SJCRH30 (cell line): ENCODE measurements at regions not wholly inside any gene's neighbourhood (a gene's known extent, or its start where the extent isn't known, plus 50 kb on each side); places are given as distances from the start of the nearest gene placed in this dataset.
"Not testable (repeated sequence)": the region's sequence is repeated elsewhere in the genome, so short reads cannot be mapped to it uniquely, and the experiment has no call there.

ENCODE experiments used
- DNase-seq, 2 experiments: peaks; one replicate each; pipeline ENCODE4 v3.0.0-alpha.2; 2015 to 2020
- H3K27ac ChIP-seq: fragments of 250-450 bp; sonication (Bioruptor Pico); 2 replicates; pipeline ENCODE4 v1.5.1; 2020; ENCODE audit warnings: mild to moderate bottlenecking, moderate library complexity
- H3K27me3 ChIP-seq: fragments of 250-450 bp; sonication (Bioruptor Pico); 2 replicates; pipeline ENCODE4 v1.5.1; 2020; ENCODE audit warnings: mild to moderate bottlenecking, moderate library complexity
- H3K36me3 ChIP-seq: fragments of 250-450 bp; sonication (Bioruptor Pico); 2 replicates; pipeline ENCODE4 v1.5.1; 2020; ENCODE audit warnings: mild to moderate bottlenecking, moderate library complexity
- H3K4me1 ChIP-seq: fragments of 250-450 bp; sonication (Bioruptor Pico); 2 replicates; pipeline ENCODE4 v1.5.1; 2020; ENCODE audit warnings: mild to moderate bottlenecking, moderate library complexity
- H3K4me3 ChIP-seq: fragments of 250-450 bp; sonication (Bioruptor Pico); 2 replicates; pipeline ENCODE4 v1.5.1; 2020; ENCODE audit warnings: mild to moderate bottlenecking, moderate library complexity
- H3K9me3 ChIP-seq: fragments of 250-450 bp; sonication (Bioruptor Pico); replicated peaks from 2 replicates; pipeline ENCODE4 v1.5.1; 2020; ENCODE audit warnings: mild to moderate bottlenecking, moderate library complexity

- no peaks in the 10 kb centered on the region for H3K27me3 ChIP-seq
- no peak overlapping the region for H3K4me3 ChIP-seq
- no peaks in the 10 kb centered on the region for H3K4me1 ChIP-seq
- no peaks in the 10 kb centered on the region for H3K9me3 ChIP-seq
- DNase-seq, result no peak
- no peak overlapping the region for H3K27ac ChIP-seq
- H3K36me3 ChIP-seq, result no peaks in the 10 kb centered on the region
Measured at GRCh38 chr13:107801621-107802020, 413.7 kb downstream of the LIG4 start.

- Histone ChIP-seq H3K4me3 (no peak overlapping the region), H3K36me3 (no peaks in the 10 kb centered on the region), H3K27ac (no peak overlapping the region), H3K9me3 (no peaks in the 10 kb centered on the region), H3K4me1 (no peaks in the 10 kb centered on the region), H3K27me3 (no peaks in the 10 kb centered on the region)
- no peak for DNase-seq
Measured at GRCh38 chr13:107799001-107799400, 416.3 kb downstream of the LIG4 start.

- no peak for DNase-seq
- Histone ChIP-seq H3K36me3 (no peaks in the 10 kb centered on the region), H3K9me3 (no peaks in the 10 kb centered on the region), H3K27me3 (no peaks in the 10 kb centered on the region), H3K4me1 (no peaks in the 10 kb centered on the region), H3K4me3 (no peak overlapping the region), H3K27ac (no peak overlapping the region)
Measured at GRCh38 chr13:107790397-107790796, 424.9 kb downstream of the LIG4 start.

- no peak for DNase-seq
- Histone ChIP-seq H3K9me3 (no peaks in the 10 kb centered on the region), H3K27ac (no peak overlapping the region)
Measured at GRCh38 chr13:107788464-107789165, 426.7 kb downstream of the LIG4 start.

GRCh38 chr13:107782646-107783045, 432.7 kb downstream of the LIG4 start:
- H3K4me1 ChIP-seq, H3K4me3 ChIP-seq, DNase-seq, H3K9me3 ChIP-seq, H3K27me3 ChIP-seq, H3K36me3 ChIP-seq, H3K27ac ChIP-seq: not testable (repeated sequence)

More at GRCh38 chr13:107788464-107789165, 426.7 kb downstream of the LIG4 start:
- H3K4me3 ChIP-seq, result no peak overlapping the region
- H3K27me3 ChIP-seq, result no peaks in the 10 kb centered on the region
- H3K4me1 ChIP-seq, result no peaks in the 10 kb centered on the region
- no peaks in the 10 kb centered on the region for H3K36me3 ChIP-seq

GRCh38 chr13:107778094-107778493, 437.2 kb downstream of the LIG4 start:
- H3K4me3 ChIP-seq, result no peak overlapping the region
- no peaks in the 10 kb centered on the region for H3K4me1 ChIP-seq
- no peak for DNase-seq
- H3K27ac ChIP-seq, result no peak overlapping the region
- H3K9me3 ChIP-seq, result no peaks in the 10 kb centered on the region
- H3K36me3 ChIP-seq, result no peaks in the 10 kb centered on the region
- H3K27me3 ChIP-seq, result no peaks in the 10 kb centered on the region

- Histone ChIP-seq H3K9me3 (no peaks in the 10 kb centered on the region), H3K27ac (no peak overlapping the region), H3K4me3 (no peak overlapping the region), H3K36me3 (no peaks in the 10 kb centered on the region), H3K4me1 (no peaks in the 10 kb centered on the region), H3K27me3 (no peaks in the 10 kb centered on the region)
- no peak for DNase-seq
Measured at GRCh38 chr13:107770541-107770940, 444.8 kb downstream of the LIG4 start.

- Histone ChIP-seq H3K4me3 (no peak overlapping the region), H3K27ac (no peak overlapping the region), H3K36me3 (no peaks in the 10 kb centered on the region), H3K4me1 (no peaks in the 10 kb centered on the region), H3K27me3 (no peaks in the 10 kb centered on the region), H3K9me3 (no peaks in the 10 kb centered on the region)
- DNase-seq, result peak in 1 of 2 experiments; percentile 4
Measured at GRCh38 chr13:107767119-107767518, 448.2 kb downstream of the LIG4 start.

- H3K4me1 ChIP-seq, result no peaks in the 10 kb centered on the region
- no peaks in the 10 kb centered on the region for H3K36me3 ChIP-seq
- no peak for DNase-seq
- no peaks in the 10 kb centered on the region for H3K27me3 ChIP-seq
- H3K27ac ChIP-seq, result no peak overlapping the region
- H3K4me3 ChIP-seq, result no peak overlapping the region
- no peaks in the 10 kb centered on the region for H3K9me3 ChIP-seq
Measured at GRCh38 chr13:107765724-107766401, 449.5 kb downstream of the LIG4 start.

GRCh38 chr13:107764046-107764445, 451.3 kb downstream of the LIG4 start:
- Histone ChIP-seq H3K27ac (no peak overlapping the region), H3K4me3 (no peak overlapping the region), H3K4me1 (no peaks in the 10 kb centered on the region), H3K9me3 (no peaks in the 10 kb centered on the region), H3K27me3 (no peaks in the 10 kb centered on the region), H3K36me3 (no peaks in the 10 kb centered on the region)
- no peak for DNase-seq

GRCh38 chr13:107753748-107754147, 461.6 kb downstream of the LIG4 start:
- no peak overlapping the region for H3K27ac ChIP-seq
- no peak overlapping the region for H3K4me3 ChIP-seq
- no peaks in the 10 kb centered on the region for H3K4me1 ChIP-seq
- H3K36me3 ChIP-seq, result no peaks in the 10 kb centered on the region
- no peaks in the 10 kb centered on the region for H3K27me3 ChIP-seq
- DNase-seq, result no peak
- no peaks in the 10 kb centered on the region for H3K9me3 ChIP-seq

GRCh38 chr13:107753291-107753690, 462.0 kb downstream of the LIG4 start:
- no peak for DNase-seq
- Histone ChIP-seq H3K4me3 (no peak overlapping the region), H3K4me1 (no peaks in the 10 kb centered on the region), H3K27ac (no peak overlapping the region), H3K27me3 (no peaks in the 10 kb centered on the region), H3K9me3 (no peaks in the 10 kb centered on the region), H3K36me3 (no peaks in the 10 kb centered on the region)

- Histone ChIP-seq H3K27me3 (no peaks in the 10 kb centered on the region), H3K36me3 (no peaks in the 10 kb centered on the region), H3K9me3 (no peaks in the 10 kb centered on the region), H3K4me3 (no peak overlapping the region), H3K27ac (no peak overlapping the region), H3K4me1 (no peaks in the 10 kb centered on the region)
- DNase-seq, result no peak
Measured at GRCh38 chr13:107743983-107744382, 471.4 kb downstream of the LIG4 start.

- Histone ChIP-seq H3K27me3 (no peaks in the 10 kb centered on the region), H3K27ac (no peak overlapping the region), H3K36me3 (no peaks in the 10 kb centered on the region), H3K4me3 (no peak overlapping the region), H3K4me1 (no peaks in the 10 kb centered on the region), H3K9me3 (no peaks in the 10 kb centered on the region)
- no peak for DNase-seq
Measured at GRCh38 chr13:107743526-107743925, 471.8 kb downstream of the LIG4 start.

- H3K27ac ChIP-seq, result no peak overlapping the region
- H3K36me3 ChIP-seq, result no peaks in the 10 kb centered on the region
- no peaks in the 10 kb centered on the region for H3K4me1 ChIP-seq
- no peaks in the 10 kb centered on the region for H3K9me3 ChIP-seq
- DNase-seq, result no peak
- H3K27me3 ChIP-seq, result no peaks in the 10 kb centered on the region
- H3K4me3 ChIP-seq, result no peak overlapping the region
Measured at GRCh38 chr13:107743100-107743499, 472.2 kb downstream of the LIG4 start.

- DNase-seq, result no peak
- H3K4me1 ChIP-seq, result no peaks in the 10 kb centered on the region
- no peaks in the 10 kb centered on the region for H3K27me3 ChIP-seq
- no peaks in the 10 kb centered on the region for H3K36me3 ChIP-seq
- H3K9me3 ChIP-seq, result no peaks in the 10 kb centered on the region
- H3K27ac ChIP-seq, result no peak overlapping the region
- no peak overlapping the region for H3K4me3 ChIP-seq
Measured at GRCh38 chr13:107742544-107742943, 472.8 kb downstream of the LIG4 start.
